GM19035 (cell line): ENCODE measurements at regions not wholly inside any gene's neighbourhood (a gene's known extent, or its start where the extent isn't known, plus 50 kb on each side); places are given as distances from the start of the nearest gene placed in this dataset.

Experiments
- ATAC-seq: cut with Tn5 transposase; IDR thresholded peaks from one replicate; pipeline ENCODE4 v1.9.1; 2021; ENCODE audit not compliant: unreplicated experiment

DNA sequence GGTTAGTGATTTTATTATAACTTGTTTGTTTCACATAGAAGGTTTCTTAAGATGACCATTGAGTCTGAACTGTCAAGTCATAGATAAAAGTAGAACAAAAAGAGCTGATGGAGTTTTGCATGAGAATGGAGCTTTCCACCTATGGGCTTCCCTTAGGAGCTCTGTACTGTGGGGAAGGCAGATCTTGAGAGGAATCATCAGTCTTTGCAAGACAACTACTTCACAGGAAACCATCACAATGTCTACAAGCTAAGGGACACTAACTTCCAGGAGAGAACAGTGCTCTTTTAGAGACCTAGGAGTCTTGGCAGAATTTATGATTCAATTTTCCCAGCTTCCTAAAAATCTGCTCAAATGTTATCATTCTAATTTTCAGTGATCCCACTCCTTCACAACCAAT, 78.2 kb downstream of the FBXO5 start:
- no peak for ATAC-seq

GRCh38 chr6:152905551-152906299, 77.1 kb downstream of the FBXO5 start:
- ATAC-seq: no peak

- ATAC-seq: no peak
These were observed 73.6 kb downstream of the FBXO5 start for GRCh38 chr6:152909241-152909640.

- no peak for ATAC-seq
These were observed 66.8 kb downstream of the FBXO5 start for GRCh38 chr6:152916035-152916434.

GRCh38 chr6:152918991-152919390, 63.9 kb downstream of the FBXO5 start:
- ATAC-seq: no peak

- no peak for ATAC-seq
These were observed 62.8 kb downstream of the FBXO5 start for GRCh38 chr6:152920016-152920415.
